ENCODE measurements at regions not wholly inside any gene's neighbourhood (a gene's known extent, or its start where the extent isn't known, plus 50 kb on each side); places are given as distances from the start of the nearest gene placed in this dataset.
"Not testable (repeated sequence)": the region's sequence is repeated elsewhere in the genome, so short reads cannot be mapped to it uniquely, and the experiment has no call there.

DNA sequence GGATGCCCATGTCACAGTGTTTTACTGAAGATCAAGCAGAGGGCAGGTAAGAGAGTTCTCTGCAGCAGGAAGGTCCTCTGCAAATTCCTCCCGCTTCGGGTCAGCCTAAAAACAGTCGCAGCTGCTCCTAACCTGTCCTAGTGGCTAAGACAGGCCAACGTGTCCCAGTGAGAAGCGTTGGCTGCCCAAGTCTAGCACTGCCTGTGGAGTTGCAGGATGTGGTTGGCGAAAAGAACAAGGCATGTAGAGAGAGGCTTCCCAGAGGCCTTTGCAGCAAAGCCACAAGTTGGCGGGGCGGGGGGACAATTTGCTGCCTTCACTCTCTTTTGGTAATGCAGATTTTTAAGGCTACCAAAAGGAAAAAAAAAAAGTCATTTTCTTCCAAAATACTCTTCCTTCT lies 340.1 kb downstream of the BCL11B start:
- no peaks in the 10 kb centered on the region for H3K27me3 Mint-ChIP-seq
- H3K27ac Mint-ChIP-seq, result no peak overlapping the region
- ATAC-seq (ENCODE audit: low read depth) (no peak), DNase-seq (ENCODE audit: low spot score in 2 of 2) (no peak)
- no peak overlapping the region for H3K4me3 Mint-ChIP-seq
- peaks cover 6% of the 10 kb centered on the region for H3K9me3 Mint-ChIP-seq
- H3K36me3 Mint-ChIP-seq, result no peaks in the 10 kb centered on the region
- no peaks in the 10 kb centered on the region for H3K4me1 Mint-ChIP-seq

GRCh38 chr14:98932431-98933325 lies 339.3 kb downstream of the BCL11B start:
- Mint-ChIP-seq H3K4me1 (no peaks in the 10 kb centered on the region), H3K27ac (no peak overlapping the region)

GRCh38 chr14:98934569-98934968 lies 337.4 kb downstream of the BCL11B start:
- ATAC-seq (ENCODE audit: low read depth); H3K27ac Mint-ChIP-seq; H3K27me3 Mint-ChIP-seq; H3K4me1 Mint-ChIP-seq; H3K9me3 Mint-ChIP-seq; H3K36me3 Mint-ChIP-seq; DNase-seq (ENCODE audit: low spot score in 2 of 2); H3K4me3 Mint-ChIP-seq: not testable (repeated sequence)

More at GRCh38 chr14:98932431-98933325, 339.3 kb downstream of the BCL11B start:
- Mint-ChIP-seq H3K9me3 (peaks cover 7% of the 10 kb centered on the region), H3K4me3 (no peak overlapping the region), H3K27me3 (no peaks in the 10 kb centered on the region), H3K36me3 (no peaks in the 10 kb centered on the region)
- DNase-seq (ENCODE audit: low spot score in 2 of 2) (no peak), ATAC-seq (ENCODE audit: low read depth) (no peak)

- H3K4me3 Mint-ChIP-seq, result no peak overlapping the region
- no peaks in the 10 kb centered on the region for H3K4me1 Mint-ChIP-seq
- ATAC-seq (ENCODE audit: low read depth) (no peak), DNase-seq (ENCODE audit: low spot score in 2 of 2) (no peak)
- H3K9me3 Mint-ChIP-seq, result peaks cover 6% of the 10 kb centered on the region
- H3K27me3 Mint-ChIP-seq, result no peaks in the 10 kb centered on the region
- no peak overlapping the region for H3K27ac Mint-ChIP-seq
- no peaks in the 10 kb centered on the region for H3K36me3 Mint-ChIP-seq
These were observed 336.1 kb downstream of the BCL11B start for GRCh38 chr14:98935921-98936320.

GRCh38 chr14:98937021-98937420 lies 335.0 kb downstream of the BCL11B start:
- no peak for ATAC-seq (ENCODE audit: low read depth)

GRCh38 chr14:98937712-98938505 lies 334.1 kb downstream of the BCL11B start:
- peaks cover 6% of the 10 kb centered on the region for H3K9me3 Mint-ChIP-seq
- H3K27ac Mint-ChIP-seq, result no peak overlapping the region
- DNase-seq (ENCODE audit: low spot score in 2 of 2) (no peak), ATAC-seq (ENCODE audit: low read depth) (no peak)
- H3K4me3 Mint-ChIP-seq, result no peak overlapping the region
- H3K4me1 Mint-ChIP-seq, result no peaks in the 10 kb centered on the region
- no peaks in the 10 kb centered on the region for H3K36me3 Mint-ChIP-seq
- no peaks in the 10 kb centered on the region for H3K27me3 Mint-ChIP-seq

More at GRCh38 chr14:98937021-98937420, 335.0 kb downstream of the BCL11B start:
- Mint-ChIP-seq H3K4me1 (no peaks in the 10 kb centered on the region), H3K9me3 (peaks cover 6% of the 10 kb centered on the region), H3K27ac (no peak overlapping the region), H3K4me3 (no peak overlapping the region), H3K36me3 (no peaks in the 10 kb centered on the region), H3K27me3 (no peaks in the 10 kb centered on the region)
- no peak for DNase-seq (ENCODE audit: low spot score in 2 of 2)

GRCh38 chr14:98940693-98941437 lies 331.1 kb downstream of the BCL11B start:
- Mint-ChIP-seq H3K4me1 (no peaks in the 10 kb centered on the region), H3K4me3 (no peak overlapping the region), H3K27ac (no peak overlapping the region), H3K9me3 (peaks cover 6% of the 10 kb centered on the region), H3K27me3 (no peaks in the 10 kb centered on the region), H3K36me3 (no peaks in the 10 kb centered on the region)
- no peak for ATAC-seq (ENCODE audit: low read depth)
- no peak for DNase-seq (ENCODE audit: low spot score in 2 of 2)

DNA sequence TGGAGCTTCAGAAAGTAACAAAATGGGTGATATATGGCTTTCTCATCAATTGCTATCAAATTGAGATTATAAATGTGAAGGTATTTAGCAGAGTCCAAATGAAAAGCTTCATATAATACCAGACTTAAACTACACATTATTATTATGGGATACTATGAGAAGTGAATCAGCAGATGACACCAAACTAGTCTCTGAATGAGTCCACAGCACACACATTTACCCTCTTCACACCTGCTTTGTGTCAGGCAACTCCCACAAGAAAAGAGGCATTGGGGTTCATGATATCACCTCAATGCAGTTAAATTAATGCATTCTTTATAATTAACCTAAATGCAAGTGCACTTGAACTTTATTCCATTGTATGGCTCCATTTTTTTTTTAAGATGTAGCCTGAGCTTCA lies 330.5 kb downstream of the BCL11B start:
- no peaks in the 10 kb centered on the region for H3K27me3 Mint-ChIP-seq
- no peak for ATAC-seq (ENCODE audit: low read depth)
- no peaks in the 10 kb centered on the region for H3K36me3 Mint-ChIP-seq
- no peak overlapping the region for H3K4me3 Mint-ChIP-seq
- H3K9me3 Mint-ChIP-seq, result peaks cover 8% of the 10 kb centered on the region
- H3K4me1 Mint-ChIP-seq, result no peaks in the 10 kb centered on the region
- no peak for DNase-seq (ENCODE audit: low spot score in 2 of 2)
- no peak overlapping the region for H3K27ac Mint-ChIP-seq

- H3K4me1 Mint-ChIP-seq, result no peaks in the 10 kb centered on the region
These were observed 328.1 kb downstream of the BCL11B start for GRCh38 chr14:98943907-98944306.

DNA sequence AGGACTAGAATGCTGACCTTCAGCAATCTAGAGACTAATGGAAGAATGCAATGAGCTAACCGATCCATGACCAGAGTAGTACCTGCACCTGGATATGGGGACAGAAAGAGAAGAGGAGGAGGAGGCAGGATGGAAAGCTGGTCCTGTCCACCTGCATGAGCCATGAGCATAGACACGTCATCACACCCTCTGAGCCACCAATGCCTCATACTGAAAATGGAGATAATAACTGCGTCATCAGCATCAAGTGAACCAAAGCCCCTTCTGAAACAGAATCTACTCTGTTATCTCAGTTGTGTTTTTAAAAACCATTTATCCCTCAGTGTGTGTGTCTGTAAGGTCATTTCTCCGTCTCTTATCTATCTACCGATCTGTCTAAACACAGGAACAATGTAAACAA lies 327.0 kb downstream of the BCL11B start:
- no peaks in the 10 kb centered on the region for H3K27me3 Mint-ChIP-seq
- H3K4me3 Mint-ChIP-seq, result no peak overlapping the region
- peaks cover 4% of the 10 kb centered on the region for H3K9me3 Mint-ChIP-seq
- no peaks in the 10 kb centered on the region for H3K36me3 Mint-ChIP-seq
- ATAC-seq (ENCODE audit: low read depth) (no peak), DNase-seq (ENCODE audit: low spot score in 2 of 2) (no peak)
- H3K27ac Mint-ChIP-seq, result no peak overlapping the region
- H3K4me1 Mint-ChIP-seq, result no peaks in the 10 kb centered on the region

More at GRCh38 chr14:98943907-98944306, 328.1 kb downstream of the BCL11B start:
- Mint-ChIP-seq H3K36me3 (no peaks in the 10 kb centered on the region), H3K9me3 (peaks cover 4% of the 10 kb centered on the region), H3K27me3 (no peaks in the 10 kb centered on the region), H3K27ac (no peak overlapping the region), H3K4me3 (no peak overlapping the region)
- DNase-seq (ENCODE audit: low spot score in 2 of 2) (no peak), ATAC-seq (ENCODE audit: low read depth) (no peak)

DNA sequence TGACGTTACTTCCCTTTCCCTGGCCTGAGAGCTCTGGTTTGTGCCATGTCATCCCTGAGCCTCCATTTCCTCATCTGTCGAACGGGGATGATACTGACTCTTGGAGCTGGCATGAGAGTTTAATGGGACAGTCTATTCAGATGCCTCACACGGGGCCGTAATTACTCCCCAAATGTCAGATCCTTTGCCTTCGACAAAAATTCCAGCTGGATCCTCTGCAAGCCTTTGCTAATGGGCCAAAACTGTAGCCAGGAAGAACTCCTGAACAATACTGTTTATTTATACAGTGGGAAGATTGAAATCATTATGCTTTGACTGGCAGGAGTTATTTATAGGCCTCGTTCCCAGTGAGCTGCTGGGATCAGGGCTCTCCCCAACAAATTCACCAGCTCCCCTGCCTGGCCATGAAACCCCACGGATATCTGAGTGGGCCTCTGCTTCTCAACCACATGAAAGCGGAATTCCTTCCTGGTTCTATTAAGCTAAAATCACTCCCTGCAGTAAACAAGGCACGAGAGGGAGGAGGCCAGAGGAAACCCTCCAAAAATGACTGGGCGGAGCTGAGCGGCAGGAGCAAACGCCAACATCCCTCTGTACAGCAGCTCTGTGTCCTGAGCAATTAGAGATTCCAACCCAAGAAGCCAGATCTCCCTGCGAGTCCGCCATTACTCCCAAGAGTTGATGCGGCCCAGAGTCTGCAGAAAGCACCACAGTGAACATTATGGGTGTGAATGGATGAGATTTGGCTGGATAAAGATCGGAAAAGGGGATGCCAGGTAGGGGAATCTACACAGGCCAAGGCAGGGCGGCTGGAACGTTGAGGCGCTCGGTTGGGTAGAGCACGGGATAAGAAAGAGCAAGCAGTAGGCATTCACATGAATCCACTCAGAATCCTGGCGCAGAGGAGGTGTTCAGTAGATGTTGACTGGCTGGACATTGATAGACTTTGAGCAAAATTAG lies 326.1 kb downstream of the BCL11B start:
- H3K27ac Mint-ChIP-seq, result no peak overlapping the region
- DNase-seq (ENCODE audit: low spot score in 2 of 2) (no peak), ATAC-seq (ENCODE audit: low read depth) (no peak)
- H3K4me3 Mint-ChIP-seq, result no peak overlapping the region
- H3K4me1 Mint-ChIP-seq, result no peaks in the 10 kb centered on the region
- H3K9me3 Mint-ChIP-seq, result peaks cover 6% of the 10 kb centered on the region
- H3K36me3 Mint-ChIP-seq, result peaks cover 2% of the 10 kb centered on the region
- no peaks in the 10 kb centered on the region for H3K27me3 Mint-ChIP-seq

DNA sequence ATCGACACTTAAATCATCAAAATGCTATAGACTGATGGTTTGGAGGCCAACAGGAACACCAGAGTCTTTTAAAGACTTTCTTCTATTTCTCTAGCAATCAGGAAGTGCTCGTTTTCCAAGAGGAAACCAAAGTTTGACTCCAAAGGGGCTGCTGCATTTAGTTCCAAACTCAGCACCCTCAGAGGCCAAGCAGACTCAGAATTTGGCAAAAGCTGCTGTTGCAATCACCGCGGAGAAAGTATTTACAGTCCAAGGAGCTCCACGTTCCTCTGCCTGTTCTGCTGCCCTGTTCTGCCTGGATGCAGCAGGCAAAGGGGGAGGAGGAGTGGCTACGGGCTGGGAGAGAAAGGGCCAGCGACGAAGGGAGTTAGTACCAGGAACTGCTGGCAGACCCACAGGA lies 325.1 kb downstream of the BCL11B start:
- no peaks in the 10 kb centered on the region for H3K4me1 Mint-ChIP-seq
- H3K36me3 Mint-ChIP-seq, result peaks cover 2% of the 10 kb centered on the region
- H3K27ac Mint-ChIP-seq, result no peak overlapping the region
- no peaks in the 10 kb centered on the region for H3K27me3 Mint-ChIP-seq
- peaks cover 6% of the 10 kb centered on the region for H3K9me3 Mint-ChIP-seq
- DNase-seq (ENCODE audit: low spot score in 2 of 2) (no peak), ATAC-seq (ENCODE audit: low read depth) (no peak)
- no peak overlapping the region for H3K4me3 Mint-ChIP-seq
